ENCODE measurements at regions not wholly inside any gene's neighbourhood (a gene's known extent, or its start where the extent isn't known, plus 50 kb on each side); places are given as distances from the start of the nearest gene placed in this dataset.

- TF ChIP-seq ZBTB40 (IDR thresholded peaks at IDR 0.05) = no peak
- no peak for TF ChIP-seq ZBTB40 (CRISPR knock-in tag; IDR thresholded peaks at IDR 0.05)
- TF ChIP-seq MAZ (CRISPR knock-in tag; conservative IDR thresholded peaks at IDR 0.05 in 1 of 2, IDR thresholded peaks at IDR 0.05 in 1 of 2) = no peak
- TF ChIP-seq PHF21A (IDR thresholded peaks at IDR 0.05; ENCODE audit: borderline replicate concordance, low read depth) = no peak
- TF ChIP-seq ZBTB9 (CRISPR knock-in tag; IDR thresholded peaks at IDR 0.05) = no peak
- TF ChIP-seq IFI16 (CRISPR knock-in tag; IDR thresholded peaks at IDR 0.05) = no peak
- TF ChIP-seq ZNF436 (CRISPR knock-in tag; IDR thresholded peaks at IDR 0.05) = no peak
Observed at GRCh38 chr3:170759511-170760173, 110.4 kb downstream of the RPL22L1 start (continued).

All from K562 (cell line).